LoVo (cell line): ENCODE measurements at regions not wholly inside any gene's neighbourhood (a gene's known extent, or its start where the extent isn't known, plus 50 kb on each side); places are given as distances from the start of the nearest gene placed in this dataset.
"Not testable (repeated sequence)": the region's sequence is repeated elsewhere in the genome, so short reads cannot be mapped to it uniquely, and the experiment has no call there.

Experiments used
- DNase-seq: peaks from one replicate; pipeline ENCODE4 v3.0.0-alpha.2; 2016; ENCODE audit warnings: low spot score

GRCh38 chr15:20289538-20290103 is 252.0 kb downstream of the GOLGA6L6 start:
- DNase-seq, result not testable (repeated sequence)

GRCh38 chr15:20288800-20289537 is 252.6 kb downstream of the GOLGA6L6 start:
- not testable (repeated sequence) for DNase-seq

GRCh38 chr15:20286559-20286958 is 255.0 kb downstream of the GOLGA6L6 start:
- DNase-seq, result not testable (repeated sequence)

GRCh38 chr15:20285696-20286300 is 255.8 kb downstream of the GOLGA6L6 start:
- DNase-seq, result not testable (repeated sequence)

GRCh38 chr15:20284891-20285535 is 256.6 kb downstream of the GOLGA6L6 start:
- not testable (repeated sequence) for DNase-seq

- DNase-seq, result not testable (repeated sequence)
Observed at GRCh38 chr15:20283651-20284050, 257.9 kb downstream of the GOLGA6L6 start.

- not testable (repeated sequence) for DNase-seq
Observed at GRCh38 chr15:20282491-20282943, 259.1 kb downstream of the GOLGA6L6 start.

- DNase-seq, result not testable (repeated sequence)
Observed at GRCh38 chr15:20281567-20282275, 259.9 kb downstream of the GOLGA6L6 start.

- no peak for DNase-seq
Observed at GRCh38 chr15:20280933-20281463, 260.6 kb downstream of the GOLGA6L6 start.

- DNase-seq, result not testable (repeated sequence)
Observed at GRCh38 chr15:20280141-20280932, 261.3 kb downstream of the GOLGA6L6 start.

GRCh38 chr15:20279056-20279455 is 262.5 kb downstream of the GOLGA6L6 start:
- not testable (repeated sequence) for DNase-seq

GRCh38 chr15:20278376-20278775 is 263.2 kb downstream of the GOLGA6L6 start:
- not testable (repeated sequence) for DNase-seq

GRCh38 chr15:20277451-20277850 is 264.1 kb downstream of the GOLGA6L6 start:
- not testable (repeated sequence) for DNase-seq

- not testable (repeated sequence) for DNase-seq
Observed at GRCh38 chr15:20276312-20277114, 265.1 kb downstream of the GOLGA6L6 start.

- not testable (repeated sequence) for DNase-seq
Observed at GRCh38 chr15:20275373-20275967, 266.1 kb downstream of the GOLGA6L6 start.

GRCh38 chr15:20272422-20273184 is 269.0 kb downstream of the GOLGA6L6 start:
- no peak for DNase-seq

GRCh38 chr15:20271647-20272046 is 270.0 kb downstream of the GOLGA6L6 start:
- DNase-seq, result no peak

- DNase-seq, result not testable (repeated sequence)
Observed at GRCh38 chr15:20269956-20270355, 271.6 kb downstream of the GOLGA6L6 start.

- not testable (repeated sequence) for DNase-seq
Observed at GRCh38 chr15:20267996-20268395, 273.6 kb downstream of the GOLGA6L6 start.
